H1 (cell line): ENCODE measurements at regions not wholly inside any gene's neighbourhood (a gene's known extent, or its start where the extent isn't known, plus 50 kb on each side); places are given as distances from the start of the nearest gene placed in this dataset.

Source experiments
- ATF3 ChIP-seq: IDR thresholded peaks from 2 replicates; pipeline ENCODE4 v1.6.1; 2011; ENCODE audit warnings: low read depth, mild to moderate bottlenecking, low read length; ENCODE audit not compliant: insufficient read depth
- BRCA1 ChIP-seq: IDR thresholded peaks from 2 replicates; pipeline ENCODE4 v1.6.1; 2012; ENCODE audit warnings: low read depth, low read length, improper control_type of control experiment
- CTCF ChIP-seq, 3 experiments: IDR thresholded peaks; 1 replicate in 2 of 3; 2 replicates in 1 of 3; pipeline versions ENCODE4 v1.5.1 to v1.6.1; 2011; ENCODE audit warnings: low read length in 3 of 3, mild to moderate bottlenecking in 3 of 3, inconsistent platforms in 2 of 3, low read depth in 1 of 3, moderate library complexity in 1 of 3; ENCODE audit not compliant: insufficient read depth in 1 of 3; ENCODE audit errors: control extremely low read depth in 1 of 3
- POLR2A ChIP-seq, 2 experiments: IDR thresholded peaks; 1 replicate in 1 of 2; 2 replicates in 1 of 2; pipeline ENCODE4 v1.6.1; 2011; ENCODE audit warnings: low read depth in 2 of 2, low read length in 2 of 2, mild to moderate bottlenecking in 2 of 2; ENCODE audit errors: control extremely low read depth in 1 of 2
- POLR2AphosphoS5 ChIP-seq: IDR thresholded peaks from 2 replicates; pipeline ENCODE4 v1.6.1; 2011; ENCODE audit warnings: low read depth, low read length
- RBBP5 ChIP-seq: IDR thresholded peaks from 2 replicates; pipeline ENCODE4 v1.7.1; 2012; ENCODE audit warnings: low read depth, mild to moderate bottlenecking, inconsistent platforms, low read length, moderate library complexity, borderline replicate concordance
- RFX5 ChIP-seq: IDR thresholded peaks from 2 replicates; pipeline ENCODE4 v1.6.1; 2011; ENCODE audit warnings: low read depth, low read length, improper control_type of control experiment, borderline replicate concordance
- SRF ChIP-seq: IDR thresholded peaks from 2 replicates; pipeline ENCODE4 v1.6.1; 2011; ENCODE audit warnings: mild to moderate bottlenecking, low read depth, low read length, moderate library complexity
- SUZ12 ChIP-seq: fragments of 200-600 bp; sonication (generic); IDR thresholded peaks from 2 replicates; pipeline ENCODE4 v1.6.1; 2012; ENCODE audit warnings: mild to moderate bottlenecking, inconsistent platforms, low read length, moderate library complexity, mixed read lengths

- no peak for TF ChIP-seq CTCF (IDR thresholded peaks at IDR 0.05; ENCODE audit: control extremely low read depth in 1 of 3, insufficient read depth in 1 of 3, low read depth in 1 of 3, low read length in 3 of 3)
- TF ChIP-seq SRF = no peak
- TF ChIP-seq ATF3 = no peak
- no peak for TF ChIP-seq RBBP5
- TF ChIP-seq POLR2A (IDR thresholded peaks at IDR 0.05; ENCODE audit: control extremely low read depth in 1 of 2, low read depth in 2 of 2, low read length in 2 of 2) = no peak
- no peak for TF ChIP-seq SUZ12
- TF ChIP-seq BRCA1 = no peak
- TF ChIP-seq POLR2AphosphoS5 = no peak
- TF ChIP-seq RFX5 = no peak
Observed at GRCh38 chr16:11416228-11417001, 71.2 kb downstream of the RMI2 start.
